H1 (cell line): ENCODE measurements at regions not wholly inside any gene's neighbourhood (a gene's known extent, or its start where the extent isn't known, plus 50 kb on each side); places are given as distances from the start of the nearest gene placed in this dataset.

ENCODE experiments used
- CHD7 ChIP-seq: fragments of 300-600 bp; sonication (generic); IDR thresholded peaks from 2 replicates; pipeline ENCODE4 v1.7.1; 2012; ENCODE audit warnings: low read length, moderate library complexity, mild to moderate bottlenecking, inconsistent platforms; ENCODE audit not compliant: insufficient replicate concordance
- GABPA ChIP-seq: IDR thresholded peaks from 2 replicates; pipeline ENCODE4 v1.6.1; 2011; ENCODE audit warnings: mild to moderate bottlenecking, low read length, moderate library complexity, borderline replicate concordance; ENCODE audit not compliant: insufficient read depth
- HDAC6 ChIP-seq: IDR thresholded peaks from one replicate; pipeline ENCODE4 v1.7.1; 2012; ENCODE audit warnings: low read depth, mild to moderate bottlenecking, inconsistent platforms, low read length, moderate library complexity
- KDM4A ChIP-seq: IDR thresholded peaks from one replicate; pipeline ENCODE4 v1.7.1; 2012; ENCODE audit warnings: low read depth, mild to moderate bottlenecking, moderate library complexity, low read length, inconsistent platforms; ENCODE audit not compliant: severe bottlenecking
- SP4 ChIP-seq: IDR thresholded peaks from 2 replicates; pipeline ENCODE4 v1.6.1; 2012; ENCODE audit warnings: low read length, inconsistent platforms
- SUZ12 ChIP-seq: fragments of 200-600 bp; sonication (generic); IDR thresholded peaks from 2 replicates; pipeline ENCODE4 v1.6.1; 2012; ENCODE audit warnings: mild to moderate bottlenecking, inconsistent platforms, low read length, moderate library complexity, mixed read lengths
- TF ChIP-seq, protein P1 (sequence below): IDR thresholded peaks from 2 replicates; pipeline ENCODE4 v1.6.1; 2011; ENCODE audit warnings: low read length, improper control_type of control experiment

GRCh38 chr7:35348611-35349400 lies 94.9 kb upstream of the TBX20 start (continued):
- TF ChIP-seq CHD7 (no peak), SP4 (no peak), SUZ12 (no peak), KDM4A (no peak), GABPA (no peak), HDAC6 (no peak)
- TF ChIP-seq, protein P1, sequence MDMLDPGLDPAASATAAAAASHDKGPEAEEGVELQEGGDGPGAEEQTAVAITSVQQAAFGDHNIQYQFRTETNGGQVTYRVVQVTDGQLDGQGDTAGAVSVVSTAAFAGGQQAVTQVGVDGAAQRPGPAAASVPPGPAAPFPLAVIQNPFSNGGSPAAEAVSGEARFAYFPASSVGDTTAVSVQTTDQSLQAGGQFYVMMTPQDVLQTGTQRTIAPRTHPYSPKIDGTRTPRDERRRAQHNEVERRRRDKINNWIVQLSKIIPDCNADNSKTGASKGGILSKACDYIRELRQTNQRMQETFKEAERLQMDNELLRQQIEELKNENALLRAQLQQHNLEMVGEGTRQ, result no peak
